ENCODE measurements at regions not wholly inside any gene's neighbourhood (a gene's known extent, or its start where the extent isn't known, plus 50 kb on each side); places are given as distances from the start of the nearest gene placed in this dataset.

DNA sequence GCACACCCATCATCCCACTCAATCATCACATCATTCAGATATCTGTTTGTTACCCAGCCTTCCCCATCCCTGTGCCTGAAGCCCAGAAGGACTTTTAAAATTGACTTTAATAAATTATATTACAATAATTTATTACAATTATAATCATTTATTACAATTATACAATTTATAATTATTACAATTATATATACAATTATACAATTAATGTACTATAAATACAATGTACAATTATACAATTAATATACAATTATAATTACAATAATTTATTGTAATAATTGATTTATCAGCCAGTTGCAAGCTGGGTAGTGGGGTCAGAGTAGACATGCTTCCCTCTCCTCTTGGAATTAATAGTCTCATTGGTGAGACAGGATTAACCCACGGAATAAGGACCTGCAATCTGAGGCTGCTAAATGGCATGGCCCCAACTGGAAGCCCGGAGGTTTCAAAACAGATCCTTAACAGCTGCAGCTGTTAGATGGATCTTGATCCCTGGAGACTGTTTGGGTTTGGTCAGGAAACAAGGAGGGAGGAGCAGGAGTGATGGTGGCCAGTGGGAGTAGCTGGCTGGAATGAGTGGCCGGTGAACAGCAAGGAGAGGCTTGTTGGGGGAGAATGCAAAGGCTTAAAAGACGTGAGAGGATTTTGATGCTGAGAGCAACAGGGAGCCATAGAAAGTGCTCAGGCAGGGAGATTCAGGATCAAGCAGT, 402.8 kb upstream of the PODXL start:
- no peak for ATAC-seq
- no peak for DNase-seq

GRCh38 chr7:131957338-131958020, 401.1 kb upstream of the PODXL start:
- TF ChIP-seq POLR2A (IDR thresholded peaks at IDR 0.05) (no peak), CTCF (IDR thresholded peaks at IDR 0.05) (no peak)
- WGBS, 2 donors, result 64 to 74% methylated on average over 12 of the region's 12 CpGs
- Histone ChIP-seq H3K4me3 (no peak overlapping the region), H3K36me3 (replicated peaks in 1 of 2; ENCODE audit: insufficient read depth in 1 of 2, low read depth in 2 of 2) (no peaks in the 10 kb centered on the region), H3K27me3 (no peaks in the 10 kb centered on the region), H3K9me3 (no peaks in the 10 kb centered on the region), H3K27ac (no peak overlapping the region), H3K4me1 (no peaks in the 10 kb centered on the region)
- DNase-seq (no peak), ATAC-seq (no peak)
- intact Hi-C loops (cut with DNase I), result no loop called here

More for the DNA sequence above, 402.8 kb upstream of the PODXL start:
- Histone ChIP-seq H3K4me3 (no peak overlapping the region), H3K4me1 (no peaks in the 10 kb centered on the region), H3K36me3 (replicated peaks in 1 of 2; ENCODE audit: insufficient read depth in 1 of 2, low read depth in 2 of 2) (no peaks in the 10 kb centered on the region), H3K27ac (no peak overlapping the region), H3K27me3 (no peaks in the 10 kb centered on the region), H3K9me3 (no peaks in the 10 kb centered on the region)
- TF ChIP-seq CTCF (IDR thresholded peaks at IDR 0.05) (no peak), POLR2A (IDR thresholded peaks at IDR 0.05) (no peak)
- intact Hi-C loops (cut with DNase I), result no loop called here
- 45 to 57% methylated on average over 4 of the region's 4 CpGs for WGBS, 2 donors

DNA sequence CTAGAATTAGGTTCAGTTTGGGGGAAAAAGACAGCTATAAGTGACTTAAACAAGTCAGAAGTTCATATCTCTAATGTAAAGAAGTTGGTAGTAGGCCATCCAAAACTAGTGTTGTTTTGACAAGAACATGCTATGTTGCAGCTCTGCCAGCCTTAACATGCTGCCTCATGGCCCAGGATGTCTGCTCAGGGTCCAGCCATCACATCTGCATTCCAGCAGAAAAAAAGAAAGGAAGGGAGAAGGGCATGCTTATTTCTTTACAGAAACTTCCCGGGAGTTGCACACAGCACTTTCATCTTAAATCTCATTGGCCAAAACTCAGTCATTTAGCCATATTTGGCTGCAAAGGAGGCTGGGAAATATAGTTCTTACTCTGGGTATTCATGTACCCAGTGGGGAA, 400.4 kb upstream of the PODXL start:
- intact Hi-C loops (cut with DNase I), result no loop called here
- H3K27ac ChIP-seq, result no peak overlapping the region
- TF ChIP-seq POLR2A (IDR thresholded peaks at IDR 0.05) (no peak), CTCF (IDR thresholded peaks at IDR 0.05) (no peak)

DNA sequence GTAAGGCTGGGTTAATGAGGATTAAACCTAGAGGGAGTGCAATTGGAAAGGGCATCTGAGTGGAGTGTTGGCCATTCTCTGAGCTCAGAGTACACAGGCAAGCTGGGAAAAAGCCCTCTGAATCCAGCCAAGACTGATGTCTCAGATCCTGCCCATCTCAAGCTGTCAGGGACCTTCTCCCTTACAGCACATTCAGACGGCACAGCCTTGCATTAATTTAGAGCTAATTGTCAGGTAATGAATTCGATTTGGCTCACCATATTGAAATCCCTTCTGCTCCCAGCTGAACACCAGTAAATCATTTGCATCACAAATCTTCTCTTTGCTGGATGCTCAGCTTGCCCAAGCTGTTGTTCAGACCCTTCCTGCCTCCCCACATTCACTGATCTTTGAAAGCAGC, 399.3 kb upstream of the PODXL start:
- Histone ChIP-seq H3K9me3 (no peaks in the 10 kb centered on the region), H3K4me3 (no peak overlapping the region), H3K36me3 (replicated peaks in 1 of 2; ENCODE audit: insufficient read depth in 1 of 2, low read depth in 2 of 2) (no peaks in the 10 kb centered on the region), H3K27me3 (no peaks in the 10 kb centered on the region), H3K4me1 (no peaks in the 10 kb centered on the region), H3K27ac (no peak overlapping the region)
- no peak for TF ChIP-seq POLR2A (IDR thresholded peaks at IDR 0.05)
- TF ChIP-seq CTCF (IDR thresholded peaks at IDR 0.05), result no peak
- ATAC-seq (no peak), DNase-seq (no peak)
- intact Hi-C loops (cut with DNase I), result no loop called here
- WGBS, 2 donors, result 14 to 33% methylated on average over 2 of the region's 2 CpGs

More for the DNA sequence above, 400.4 kb upstream of the PODXL start:
- Histone ChIP-seq H3K4me1 (no peaks in the 10 kb centered on the region), H3K4me3 (no peak overlapping the region), H3K27me3 (no peaks in the 10 kb centered on the region), H3K36me3 (replicated peaks in 1 of 2; ENCODE audit: insufficient read depth in 1 of 2, low read depth in 2 of 2) (no peaks in the 10 kb centered on the region), H3K9me3 (no peaks in the 10 kb centered on the region)
- DNase-seq, result no peak
- no peak for ATAC-seq
- WGBS, 2 donors, result 65 to 69% methylated on average over 1 of the region's 1 CpG

Data from body of pancreas (tissue), 4 donors.